Activated naive CD4-positive, alpha-beta T cell treated with anti-CD3 and anti-CD28 coated beads for 36 hours (primary cell): ENCODE measurements at regions not wholly inside any gene's neighbourhood (a gene's known extent, or its start where the extent isn't known, plus 50 kb on each side); places are given as distances from the start of the nearest gene placed in this dataset.

Source experiments
- CTCF ChIA-PET: fragments of 350-600 bp; sonication (Branson Sonifier 250); formaldehyde crosslinking; loops from one replicate; lab custom pipeline; 2021; ENCODE audit warnings: antibody characterized with exemption; lab: Charles Lee
- DNase-seq: peaks from one replicate; pipeline ENCODE4 v3.0.0-alpha.2; 2020
- H3K27ac Mint-ChIP-seq: one replicate; pipeline ENCODE4 v1.8.0; 2021; ENCODE audit warnings: mild to moderate bottlenecking, mixed read lengths
- H3K27me3 Mint-ChIP-seq: one replicate; pipeline ENCODE4 v1.8.0; 2021; ENCODE audit warnings: low read depth, mixed read lengths
- H3K36me3 Mint-ChIP-seq: one replicate; pipeline ENCODE4 v1.8.0; 2021; ENCODE audit warnings: low read depth, mixed read lengths
- H3K4me1 Mint-ChIP-seq: one replicate; pipeline ENCODE4 v1.8.0; 2021; ENCODE audit warnings: low read depth, mixed read lengths
- H3K4me3 Mint-ChIP-seq: one replicate; pipeline ENCODE4 v1.8.0; 2021; ENCODE audit warnings: mild to moderate bottlenecking, moderate library complexity, mixed read lengths
- H3K9me3 Mint-ChIP-seq: one replicate; pipeline ENCODE4 v1.8.0; 2021; ENCODE audit warnings: mixed read lengths
- intact Hi-C: fragments of 100-400 bp; cut with micrococcal nuclease; formaldehyde crosslinking; loops from one replicate; pipeline ENCODE4 v1.15.1; 2023

DNA sequence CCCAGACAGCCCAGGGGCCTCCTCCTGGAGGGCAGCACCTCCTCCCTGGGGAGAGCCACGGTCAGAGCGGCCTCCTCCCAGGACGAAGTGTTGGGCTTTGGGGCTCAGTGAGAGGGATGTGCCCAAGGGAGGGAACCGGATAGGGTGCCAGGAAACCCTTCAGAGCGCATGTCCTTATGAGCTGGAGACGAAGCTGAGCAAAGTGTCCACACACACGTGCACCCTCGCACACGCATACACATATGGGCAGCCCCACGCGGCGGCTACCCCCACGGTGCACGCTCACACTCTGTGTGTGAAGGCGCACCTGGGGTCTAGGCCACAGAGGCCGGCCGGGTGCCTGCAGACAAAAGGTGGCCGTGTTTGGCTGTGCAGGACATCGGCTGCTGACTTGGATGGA lies 106.1 kb upstream of the HDAC4 start:
- no peaks in the 10 kb centered on the region for H3K9me3 Mint-ChIP-seq
- no peak for DNase-seq
- H3K27ac Mint-ChIP-seq: no peak overlapping the region
- CTCF ChIA-PET: no interaction called here
- H3K27me3 Mint-ChIP-seq: no peaks in the 10 kb centered on the region
- H3K4me1 Mint-ChIP-seq: no peaks in the 10 kb centered on the region
- intact Hi-C loops: no loop called here
- no peaks in the 10 kb centered on the region for H3K36me3 Mint-ChIP-seq
- H3K4me3 Mint-ChIP-seq: no peak overlapping the region

DNA sequence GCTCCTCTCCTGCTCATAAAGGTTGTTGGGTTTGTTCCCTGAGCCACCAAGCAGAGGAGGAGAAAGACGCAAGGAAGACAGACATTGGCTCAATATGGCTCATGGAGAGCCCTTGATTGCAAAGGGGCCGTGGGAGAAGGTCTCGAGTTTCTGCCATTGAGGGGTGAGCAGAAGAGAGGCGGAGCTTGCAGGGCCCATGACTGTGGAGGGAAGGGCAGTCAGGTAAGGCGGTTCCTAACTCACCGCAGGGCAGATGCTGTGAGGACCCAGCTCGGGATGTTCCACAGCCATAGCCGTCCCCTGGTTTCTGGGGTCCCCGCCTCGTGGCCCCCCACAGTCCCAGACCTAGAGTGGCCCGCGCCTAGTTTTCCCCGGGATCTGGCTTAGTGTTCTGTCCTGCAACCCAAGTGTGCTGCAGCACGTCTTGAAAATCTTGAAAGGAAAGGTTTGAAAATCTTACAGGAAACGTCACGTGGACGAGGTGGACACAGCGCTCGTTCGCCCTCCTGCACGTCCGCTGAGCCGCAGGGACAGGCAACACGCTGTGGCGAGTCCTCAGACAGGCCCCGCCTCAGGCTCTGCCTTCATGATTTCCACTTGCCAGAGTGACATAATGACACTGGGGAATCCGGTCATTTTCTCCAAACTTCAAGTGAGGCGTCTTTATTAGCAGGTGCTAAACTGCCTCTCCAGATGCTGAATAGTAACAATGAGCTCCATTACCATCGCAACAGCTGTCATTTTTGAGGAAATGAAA lies 105.5 kb upstream of the HDAC4 start:
- Mint-ChIP-seq H3K27ac (no peak overlapping the region), H3K36me3 (no peaks in the 10 kb centered on the region), H3K4me1 (no peaks in the 10 kb centered on the region), H3K27me3 (no peaks in the 10 kb centered on the region), H3K9me3 (no peaks in the 10 kb centered on the region), H3K4me3 (no peak overlapping the region)
- DNase-seq: no peak
- intact Hi-C loops: no loop called here
- CTCF ChIA-PET: no interaction called here

- Mint-ChIP-seq H3K27ac (no peak overlapping the region), H3K9me3 (no peaks in the 10 kb centered on the region), H3K4me3 (no peak overlapping the region), H3K27me3 (no peaks in the 10 kb centered on the region), H3K36me3 (no peaks in the 10 kb centered on the region), H3K4me1 (no peaks in the 10 kb centered on the region)
- intact Hi-C loops: no loop called here
- CTCF ChIA-PET: interaction anchor here (0.6 kb wide), 1 partner anchor 29 kb away, joined by 6 read pairs; no protein-coding TSS in a partner anchor
- DNase-seq: no peak
These were observed 103.9 kb upstream of the HDAC4 start for GRCh38 chr2:239504643-239505235.

GRCh38 chr2:239502430-239503186 lies 101.8 kb upstream of the HDAC4 start:
- H3K27me3 Mint-ChIP-seq: no peaks in the 10 kb centered on the region
- intact Hi-C loops: no loop called here
- H3K4me3 Mint-ChIP-seq: no peak overlapping the region
- H3K4me1 Mint-ChIP-seq: no peaks in the 10 kb centered on the region
- no peaks in the 10 kb centered on the region for H3K9me3 Mint-ChIP-seq
- no peak for DNase-seq
- CTCF ChIA-PET: no interaction called here
- H3K27ac Mint-ChIP-seq: no peak overlapping the region
- H3K36me3 Mint-ChIP-seq: no peaks in the 10 kb centered on the region

DNA sequence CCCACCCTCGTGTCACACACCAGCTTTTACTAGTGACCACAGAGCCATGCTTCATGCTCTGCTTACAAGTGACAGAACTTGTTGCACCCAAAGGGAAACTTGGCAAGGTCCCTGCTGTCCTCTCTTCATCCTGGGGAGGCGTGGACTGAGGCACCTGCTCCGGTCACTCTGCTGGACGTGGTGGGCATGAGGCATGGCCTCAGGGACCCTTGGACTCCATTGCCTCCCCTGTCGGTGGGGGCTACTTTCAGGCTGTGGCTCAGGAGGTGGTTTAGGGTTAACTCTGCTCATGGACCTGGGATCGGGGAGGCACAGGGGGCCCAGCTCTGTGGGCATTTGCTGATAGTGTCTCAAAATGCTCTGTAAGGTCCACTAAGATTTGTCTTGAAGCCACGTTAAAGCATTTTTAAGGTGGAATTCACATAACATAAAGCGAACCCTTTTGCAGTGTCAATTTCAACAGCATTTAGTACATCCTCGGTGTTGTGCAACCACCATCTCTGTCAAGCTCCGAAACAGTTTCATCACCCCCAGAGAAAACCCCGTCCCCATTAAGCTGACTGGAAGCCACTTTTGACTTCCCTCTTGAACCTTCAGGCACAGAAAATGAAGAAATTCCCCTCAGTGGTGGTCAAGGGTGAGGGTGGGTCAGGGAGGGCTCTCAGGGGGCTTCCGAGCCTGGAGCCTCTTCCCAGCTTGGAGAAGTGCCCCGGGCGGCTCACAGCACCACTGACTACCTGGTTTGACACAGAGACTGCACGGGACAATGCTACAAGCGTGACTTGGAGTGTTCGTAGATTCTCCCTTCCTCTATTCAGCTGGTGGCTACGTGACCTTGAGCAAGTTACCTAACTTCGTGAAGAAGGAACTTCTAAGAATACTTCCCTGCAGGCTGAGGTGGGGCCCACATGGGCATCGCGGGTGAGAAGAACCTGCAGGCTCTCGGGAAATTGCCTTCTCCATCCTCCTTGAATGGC lies 100.0 kb upstream of the HDAC4 start:
- CTCF ChIA-PET: no interaction called here
- no peak overlapping the region for H3K27ac Mint-ChIP-seq
- DNase-seq: no peak
- no peaks in the 10 kb centered on the region for H3K27me3 Mint-ChIP-seq
- intact Hi-C loops: no loop called here
- no peaks in the 10 kb centered on the region for H3K4me1 Mint-ChIP-seq
- no peak overlapping the region for H3K4me3 Mint-ChIP-seq
- H3K9me3 Mint-ChIP-seq: no peaks in the 10 kb centered on the region
- no peaks in the 10 kb centered on the region for H3K36me3 Mint-ChIP-seq

GRCh38 chr2:239499726-239500573 lies 99.1 kb upstream of the HDAC4 start:
- no peaks in the 10 kb centered on the region for H3K27me3 Mint-ChIP-seq
- H3K36me3 Mint-ChIP-seq: no peaks in the 10 kb centered on the region
- intact Hi-C loops: no loop called here
- H3K4me3 Mint-ChIP-seq: no peak overlapping the region
- no peak for DNase-seq
- no peaks in the 10 kb centered on the region for H3K4me1 Mint-ChIP-seq
- H3K9me3 Mint-ChIP-seq: no peaks in the 10 kb centered on the region
- CTCF ChIA-PET: no interaction called here
- no peak overlapping the region for H3K27ac Mint-ChIP-seq

GRCh38 chr2:239498981-239499634 lies 98.3 kb upstream of the HDAC4 start:
- Mint-ChIP-seq H3K36me3 (no peaks in the 10 kb centered on the region), H3K4me3 (no peak overlapping the region), H3K9me3 (no peaks in the 10 kb centered on the region), H3K27ac (no peak overlapping the region), H3K27me3 (no peaks in the 10 kb centered on the region), H3K4me1 (no peaks in the 10 kb centered on the region)
- intact Hi-C loops: no loop called here
- CTCF ChIA-PET: no interaction called here
- DNase-seq: no peak

GRCh38 chr2:239498576-239498975 lies 97.8 kb upstream of the HDAC4 start:
- H3K4me3 Mint-ChIP-seq: no peak overlapping the region
- H3K36me3 Mint-ChIP-seq: no peaks in the 10 kb centered on the region
- intact Hi-C loops: no loop called here
- no peaks in the 10 kb centered on the region for H3K9me3 Mint-ChIP-seq
- no peaks in the 10 kb centered on the region for H3K27me3 Mint-ChIP-seq
- CTCF ChIA-PET: no interaction called here
- no peaks in the 10 kb centered on the region for H3K4me1 Mint-ChIP-seq
- no peak for DNase-seq
- no peak overlapping the region for H3K27ac Mint-ChIP-seq

DNA sequence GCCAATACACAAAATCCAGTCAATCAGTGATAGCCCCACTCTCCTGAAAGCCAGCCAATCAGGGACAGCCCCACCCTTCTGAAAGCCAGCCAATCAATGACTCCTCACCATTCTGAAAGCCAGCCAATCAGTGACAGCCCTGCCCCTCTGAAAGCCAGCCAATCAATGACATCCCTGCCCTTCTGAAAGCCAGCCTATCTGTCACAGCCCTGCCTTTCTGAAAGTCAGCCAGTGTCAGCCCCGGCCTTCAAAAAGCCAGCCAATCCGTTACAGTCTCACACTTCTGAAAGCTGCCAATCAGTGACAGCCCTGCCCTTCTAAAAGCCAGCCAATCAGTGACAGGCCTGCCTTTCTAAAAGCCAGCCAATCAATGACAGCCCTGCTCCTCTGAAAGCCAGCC lies 95.9 kb upstream of the HDAC4 start:
- H3K4me3 Mint-ChIP-seq: no peak overlapping the region
- H3K27me3 Mint-ChIP-seq: no peaks in the 10 kb centered on the region
- intact Hi-C loops: no loop called here
- no peak overlapping the region for H3K27ac Mint-ChIP-seq
- DNase-seq: no peak
- no peaks in the 10 kb centered on the region for H3K36me3 Mint-ChIP-seq
- H3K9me3 Mint-ChIP-seq: no peaks in the 10 kb centered on the region
- no peaks in the 10 kb centered on the region for H3K4me1 Mint-ChIP-seq
- CTCF ChIA-PET: no interaction called here

GRCh38 chr2:239495791-239496233 lies 95.0 kb upstream of the HDAC4 start:
- no peak overlapping the region for H3K4me3 Mint-ChIP-seq
- intact Hi-C loops: no loop called here
- no peaks in the 10 kb centered on the region for H3K4me1 Mint-ChIP-seq
- CTCF ChIA-PET: no interaction called here
- H3K27me3 Mint-ChIP-seq: no peaks in the 10 kb centered on the region
- DNase-seq: no peak
- no peak overlapping the region for H3K27ac Mint-ChIP-seq
- no peaks in the 10 kb centered on the region for H3K9me3 Mint-ChIP-seq
- no peaks in the 10 kb centered on the region for H3K36me3 Mint-ChIP-seq

DNA sequence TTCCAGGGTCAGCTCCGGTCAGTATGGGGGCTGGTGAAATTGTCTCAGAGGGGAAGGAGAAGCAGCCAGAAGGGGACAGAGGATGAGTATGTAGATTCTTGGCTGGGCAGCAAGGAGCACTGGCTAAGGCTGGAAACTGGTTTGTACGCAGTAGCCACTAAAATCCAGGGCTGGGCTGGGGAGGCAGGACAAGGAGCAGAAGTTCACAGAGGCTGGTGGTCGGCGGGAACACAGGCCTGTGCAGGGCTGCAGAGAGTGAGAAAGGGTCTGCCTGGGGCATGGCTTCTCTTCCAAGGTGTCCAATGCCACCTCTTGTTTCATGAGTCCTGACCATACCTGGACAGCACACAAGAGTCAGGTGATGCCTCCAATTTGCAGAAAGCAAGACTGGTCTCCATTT lies 94.4 kb upstream of the HDAC4 start:
- CTCF ChIA-PET: no interaction called here
- no peaks in the 10 kb centered on the region for H3K4me1 Mint-ChIP-seq
- H3K27me3 Mint-ChIP-seq: no peaks in the 10 kb centered on the region
- no peaks in the 10 kb centered on the region for H3K36me3 Mint-ChIP-seq
- no peak overlapping the region for H3K27ac Mint-ChIP-seq
- no peak for DNase-seq
- intact Hi-C loops: no loop called here
- H3K4me3 Mint-ChIP-seq: no peak overlapping the region
- H3K9me3 Mint-ChIP-seq: no peaks in the 10 kb centered on the region
